ENCODE measurements at regions not wholly inside any gene's neighbourhood (a gene's known extent, or its start where the extent isn't known, plus 50 kb on each side); places are given as distances from the start of the nearest gene placed in this dataset.

GRCh38 chr2:52429740-52430139 is 1337.9 kb upstream of the CHAC2 start:
- TF ChIP-seq POLR2A (IDR thresholded peaks at IDR 0.05; ENCODE audit: low read depth, low read length) (no peak), POLR2AphosphoS5 (IDR thresholded peaks at IDR 0.05; ENCODE audit: low read depth, low read length) (no peak), TAF1 (IDR thresholded peaks at IDR 0.05; ENCODE audit: low read depth, low read length) (no peak), SPI1 (IDR thresholded peaks at IDR 0.05; ENCODE audit: low read depth, low read length) (no peak), PAX5 (IDR thresholded peaks at IDR 0.05; ENCODE audit: insufficient read depth, low read length, severe bottlenecking) (no peak)

Data from GM12891 (cell line).